GM12892 (cell line): ENCODE measurements at regions not wholly inside any gene's neighbourhood (a gene's known extent, or its start where the extent isn't known, plus 50 kb on each side); places are given as distances from the start of the nearest gene placed in this dataset.
"Not testable (repeated sequence)": the region's sequence is repeated elsewhere in the genome, so short reads cannot be mapped to it uniquely, and the experiment has no call there.

ENCODE experiments used
- POLR2A ChIP-seq: IDR thresholded peaks from 2 replicates; pipeline ENCODE4 v1.6.1; 2011; ENCODE audit warnings: low read depth, low read length, control low read depth
- POLR2AphosphoS5 ChIP-seq: IDR thresholded peaks from 2 replicates; pipeline ENCODE4 v1.6.1; 2011; ENCODE audit warnings: low read depth, low read length, control low read depth
- TAF1 ChIP-seq: IDR thresholded peaks from 2 replicates; pipeline ENCODE4 v1.6.1; 2011; ENCODE audit warnings: low read depth, mild to moderate bottlenecking, control low read depth, low read length, borderline replicate concordance

GRCh38 chr6:21796979-21797378 is 203.4 kb downstream of the SOX4 start:
- TF ChIP-seq POLR2A, POLR2AphosphoS5, TAF1: not testable (repeated sequence)
